ENCODE measurements at regions not wholly inside any gene's neighbourhood (a gene's known extent, or its start where the extent isn't known, plus 50 kb on each side); places are given as distances from the start of the nearest gene placed in this dataset.

- ATAC-seq = no peak
- no peak for DNase-seq (ENCODE audit: low spot score)
Measured at GRCh38 chr15:69574506-69574905, 121.9 kb downstream of the RPLP1 start.

DNA sequence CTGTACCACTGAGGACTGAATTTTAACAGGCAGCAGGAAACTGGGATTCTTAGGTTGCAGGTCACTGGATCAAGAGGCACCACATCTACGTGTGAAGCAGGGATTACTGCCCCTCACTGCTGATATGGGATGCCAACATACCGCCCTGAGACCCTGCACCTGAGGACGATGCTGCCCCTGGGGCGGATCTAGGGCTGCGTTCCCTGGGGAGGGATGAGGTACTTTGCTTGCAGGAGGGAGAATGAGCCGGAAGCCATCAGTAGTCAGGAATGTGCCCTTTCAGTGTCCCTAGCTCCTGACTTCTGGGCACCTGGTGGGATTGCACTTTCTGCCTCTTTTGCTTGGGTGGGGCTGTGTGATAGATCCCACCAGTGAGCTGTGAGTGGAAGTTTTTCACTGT is 122.8 kb downstream of the RPLP1 start:
- ATAC-seq (no peak), DNase-seq (ENCODE audit: low spot score) (no peak)

GRCh38 chr15:69576035-69576526 is 123.5 kb downstream of the RPLP1 start:
- peak; percentile 68 for ATAC-seq

DNA sequence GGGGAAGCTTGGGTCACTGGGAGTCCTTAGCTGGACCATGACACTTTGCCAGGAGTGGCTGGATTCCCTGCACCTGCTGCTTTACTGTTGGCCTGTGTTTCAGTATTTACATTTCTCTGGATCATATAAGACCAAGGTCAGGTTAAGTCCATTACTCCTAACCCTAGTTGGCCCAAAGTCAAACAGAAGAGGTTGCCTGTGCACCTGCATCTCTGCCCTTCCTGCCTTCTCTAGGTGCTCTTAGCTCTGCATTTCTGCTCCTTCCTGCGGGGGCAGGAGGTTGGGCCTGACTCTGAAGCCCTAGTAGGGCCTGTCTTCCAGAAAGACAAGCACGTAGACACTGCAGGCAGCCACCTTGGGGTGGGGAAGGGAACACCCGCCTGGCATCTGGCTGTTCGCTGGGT is 124.3 kb downstream of the RPLP1 start:
- DNase-seq (ENCODE audit: low spot score) (no peak), ATAC-seq (no peak)

More at GRCh38 chr15:69576035-69576526, 123.5 kb downstream of the RPLP1 start:
- peak; percentile 71 for DNase-seq (ENCODE audit: low spot score)

DNA sequence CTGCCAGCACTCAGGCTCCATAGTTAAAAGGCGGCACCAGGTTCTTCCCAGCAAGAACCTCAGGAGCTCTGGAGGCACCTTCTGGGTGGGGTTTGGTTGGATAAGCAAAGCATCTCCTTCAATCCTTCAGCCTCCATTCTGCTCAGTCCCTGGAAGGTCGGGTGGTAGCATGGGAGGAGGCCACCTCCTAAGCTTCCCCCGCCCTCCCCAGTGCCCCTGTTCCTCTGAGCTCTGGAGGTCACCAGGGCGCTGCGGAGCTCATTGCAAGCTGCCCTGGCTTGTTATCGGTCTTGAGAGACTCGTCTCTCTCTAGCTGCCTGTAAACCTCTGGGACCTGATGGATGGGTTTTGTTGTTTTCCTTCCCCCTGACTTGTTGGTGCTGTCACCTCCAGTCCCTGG is 124.8 kb downstream of the RPLP1 start:
- DNase-seq (ENCODE audit: low spot score) (no peak), ATAC-seq (no peak)

DNA sequence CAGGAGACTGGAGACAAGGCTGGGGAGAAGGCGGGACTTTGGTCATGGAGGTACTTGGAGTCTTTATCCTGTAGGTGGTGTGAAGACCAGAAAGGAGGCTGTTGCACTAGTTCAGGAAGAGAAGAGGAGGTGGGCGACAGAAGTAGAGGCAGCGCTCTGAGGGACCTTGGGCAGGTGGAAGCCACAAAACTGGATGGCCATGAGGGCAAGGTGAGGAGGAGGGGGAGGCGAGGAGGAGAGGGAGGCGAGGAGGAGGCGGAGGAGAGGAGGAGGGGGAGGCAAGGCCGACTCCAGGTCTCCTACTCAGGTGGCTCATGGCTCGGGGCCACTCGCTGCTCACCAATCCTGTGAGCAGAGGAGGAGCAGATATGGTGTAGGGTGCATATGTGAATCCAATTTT is 125.6 kb downstream of the RPLP1 start:
- ATAC-seq (no peak), DNase-seq (ENCODE audit: low spot score) (no peak)

- DNase-seq (ENCODE audit: low spot score) (peak; percentile 88), ATAC-seq (peak; percentile 63)
Measured at GRCh38 chr15:69578787-69579583, 126.4 kb downstream of the RPLP1 start.

- DNase-seq (ENCODE audit: low spot score) = peak; percentile 89
- peak; percentile 88 for ATAC-seq
Measured at GRCh38 chr15:69579950-69580618, 127.5 kb downstream of the RPLP1 start.

- DNase-seq (ENCODE audit: low spot score) (no peak), ATAC-seq (no peak)
Measured at GRCh38 chr15:69583626-69584025, 131.0 kb downstream of the RPLP1 start.

GRCh38 chr15:69585937-69586336 is 133.3 kb downstream of the RPLP1 start:
- DNase-seq (ENCODE audit: low spot score) = no peak
- ATAC-seq = no peak

GRCh38 chr15:69586721-69587120 is 134.1 kb downstream of the RPLP1 start:
- DNase-seq (ENCODE audit: low spot score) (no peak), ATAC-seq (no peak)

GRCh38 chr15:69587723-69588426 is 135.3 kb downstream of the RPLP1 start:
- ATAC-seq (no peak), DNase-seq (ENCODE audit: low spot score) (no peak)

DNA sequence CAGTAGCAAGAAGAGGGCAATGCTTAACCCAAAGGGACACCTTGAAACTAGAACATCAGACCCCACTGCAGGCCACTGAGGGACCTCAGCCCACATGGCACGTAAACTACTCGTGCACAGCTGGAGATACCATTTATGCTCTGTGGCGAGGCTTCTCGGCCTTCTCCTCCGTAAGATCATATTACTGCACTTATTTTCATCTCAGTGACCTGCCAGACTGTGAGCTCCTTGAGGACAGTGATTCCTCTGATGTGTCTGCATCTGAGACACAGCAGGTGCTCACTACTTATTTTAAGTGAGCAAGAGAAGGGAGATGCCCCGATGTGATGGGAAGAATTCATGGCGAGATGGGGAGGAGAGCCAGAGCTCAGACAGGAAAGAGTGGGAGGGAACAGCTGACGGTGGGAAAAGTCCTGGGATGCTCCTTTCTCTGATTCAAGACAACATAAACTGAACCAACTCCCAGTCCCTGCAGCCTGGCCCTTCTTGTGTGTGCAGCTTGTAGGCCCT is 137.6 kb downstream of the RPLP1 start:
- no peak for ATAC-seq
- no peak for DNase-seq (ENCODE audit: low spot score)

DNA sequence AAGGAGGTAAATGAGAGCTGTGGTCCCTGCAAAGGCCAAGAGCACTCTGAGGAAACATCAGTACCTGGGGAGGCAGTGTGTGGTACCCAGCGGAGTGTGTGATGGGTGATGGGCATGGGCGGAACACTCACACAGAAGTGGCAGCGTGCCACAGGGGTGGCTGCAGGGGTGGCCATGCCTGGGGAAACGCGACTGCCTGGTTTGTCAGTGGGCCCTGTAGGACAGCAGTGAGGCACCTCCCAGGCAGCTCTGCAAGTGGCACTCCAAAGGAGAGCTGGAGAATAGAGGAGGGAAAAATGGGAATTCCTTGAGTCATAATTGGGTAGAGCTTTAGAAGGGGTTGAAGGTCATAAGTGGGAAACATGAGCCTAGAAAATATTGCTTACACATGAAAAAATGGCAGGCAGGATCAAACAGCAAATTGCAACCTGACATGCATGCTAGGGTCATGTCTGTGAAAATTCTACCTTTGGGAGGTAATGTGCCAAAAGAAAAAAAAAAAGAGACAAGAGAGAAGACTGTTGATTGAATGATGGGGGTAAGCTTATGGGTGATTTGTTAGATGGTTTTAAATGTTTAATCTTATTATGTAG is 138.4 kb downstream of the RPLP1 start:
- DNase-seq (ENCODE audit: low spot score) (no peak), ATAC-seq (no peak)

DNA sequence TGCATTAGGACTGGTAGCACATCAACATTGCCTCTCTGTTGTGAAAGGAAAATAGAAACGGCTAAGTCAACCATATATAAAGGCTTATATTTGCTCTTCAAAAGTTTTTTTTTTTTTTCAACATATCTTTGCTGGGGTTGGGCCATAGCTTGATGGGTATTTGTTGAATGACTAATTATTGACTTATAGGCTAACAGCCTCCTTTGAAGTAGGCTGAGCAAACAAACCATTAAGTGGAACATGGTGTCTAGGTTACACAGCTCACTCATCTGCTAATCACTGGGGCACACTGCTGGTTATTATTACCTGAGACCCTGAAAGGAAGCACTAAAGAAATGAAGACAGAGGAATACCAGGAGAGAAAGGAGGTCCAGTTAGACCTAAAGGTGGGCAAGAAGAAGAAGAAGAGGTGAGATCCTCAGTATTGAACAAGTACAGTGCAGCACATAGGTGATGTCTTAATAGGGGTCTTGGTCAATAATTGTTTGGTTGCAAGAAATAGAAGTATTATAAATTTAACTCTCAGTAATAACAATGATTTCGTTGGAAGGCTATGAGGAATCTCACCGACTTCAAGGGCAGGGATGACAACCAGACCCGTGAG is 139.4 kb downstream of the RPLP1 start:
- ATAC-seq = no peak
- no peak for DNase-seq (ENCODE audit: low spot score)

GRCh38 chr15:69592954-69593353 is 140.3 kb downstream of the RPLP1 start:
- ATAC-seq (no peak), DNase-seq (ENCODE audit: low spot score) (no peak)

GRCh38 chr15:69593488-69593887 is 140.9 kb downstream of the RPLP1 start:
- ATAC-seq (no peak), DNase-seq (ENCODE audit: low spot score) (no peak)

GRCh38 chr15:69593981-69594966 is 141.7 kb downstream of the RPLP1 start:
- ATAC-seq (peak; percentile 87), DNase-seq (ENCODE audit: low spot score) (peak; percentile 81)

DNA sequence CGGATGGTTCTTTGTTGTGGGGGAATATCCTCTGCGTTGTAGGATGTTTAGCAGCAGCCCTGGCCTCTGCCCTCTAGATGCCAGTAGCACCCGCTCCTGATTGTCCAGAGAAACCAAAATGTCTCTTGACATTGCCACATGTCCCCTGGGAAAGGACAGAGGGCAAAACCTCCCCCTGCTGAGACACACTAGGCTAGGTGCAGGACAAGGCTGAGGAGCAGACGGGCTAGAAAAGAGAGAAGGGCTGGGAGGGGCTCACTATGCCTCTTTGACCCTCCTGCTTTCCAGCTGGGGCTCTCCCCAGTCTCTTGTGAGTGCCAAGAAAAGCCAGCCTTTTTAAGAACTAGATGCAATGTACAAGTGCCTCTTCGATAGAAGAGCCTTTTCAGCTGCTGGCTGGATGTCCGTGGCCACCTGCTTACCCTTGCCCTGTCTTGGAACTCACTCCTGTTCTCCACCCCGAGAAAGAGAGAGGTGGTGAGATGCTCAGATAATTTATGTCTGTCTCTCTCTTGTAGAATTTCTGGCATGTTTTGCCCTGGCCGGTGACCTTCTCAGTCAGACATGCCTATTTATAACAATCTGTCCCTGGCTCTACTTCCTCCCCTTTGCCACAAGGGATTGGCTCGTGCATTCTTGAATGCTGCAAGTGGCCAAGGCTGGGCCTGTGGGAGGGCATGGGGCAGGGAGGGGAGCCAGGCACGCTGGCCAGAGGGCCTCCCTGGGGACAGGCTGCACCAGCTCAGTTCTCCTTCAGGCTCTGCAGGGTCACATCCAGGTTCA is 142.6 kb downstream of the RPLP1 start:
- peak; percentile 3 for ATAC-seq
- DNase-seq (ENCODE audit: low spot score) = no peak

Measured in left lobe of liver (tissue), 2 donors.